DOHH2 (cell line): ENCODE measurements at regions not wholly inside any gene's neighbourhood (a gene's known extent, or its start where the extent isn't known, plus 50 kb on each side); places are given as distances from the start of the nearest gene placed in this dataset.

Experiments
- H3F3A ChIP-seq: fragments of 200-600 bp; sonication (generic), shearing (Covaris generic); 2 replicates; pipeline ENCODE4 v1.6.0; 2016; ENCODE audit warnings: antibody characterized with exemption, mild to moderate bottlenecking; ENCODE audit not compliant: control insufficient read depth, insufficient read depth
- H3K27ac ChIP-seq: fragments of 200-600 bp; sonication (generic); 2 replicates; pipeline ENCODE4 v1.5.1; 2014; ENCODE audit warnings: low read depth, mild to moderate bottlenecking, low read length, moderate library complexity
- H3K27me3 ChIP-seq: fragments of 200-600 bp; sonication (generic); 2 replicates; pipeline ENCODE4 v1.6.1; 2014; ENCODE audit warnings: mild to moderate bottlenecking, low read length, mixed read lengths; ENCODE audit not compliant: control insufficient read depth
- H3K36me3 ChIP-seq: fragments of 200-600 bp; sonication (generic); 2 replicates; pipeline ENCODE4 v1.6.1; 2014; ENCODE audit warnings: mild to moderate bottlenecking, low read length, moderate library complexity, mixed read lengths; ENCODE audit not compliant: control insufficient read depth
- H3K4me1 ChIP-seq: fragments of 200-600 bp; sonication (generic); 2 replicates; pipeline ENCODE4 v1.6.1; 2014; ENCODE audit warnings: mild to moderate bottlenecking, low read length, mixed read lengths; ENCODE audit not compliant: control insufficient read depth
- H3K4me2 ChIP-seq: fragments of 200-600 bp; sonication (generic); 2 replicates; pipeline ENCODE4 v1.6.0; 2014; ENCODE audit warnings: mild to moderate bottlenecking, low read length, moderate library complexity
- H3K4me3 ChIP-seq: fragments of 200-600 bp; sonication (generic); 2 replicates; pipeline ENCODE4 v1.5.1; 2014; ENCODE audit warnings: mild to moderate bottlenecking, low read length, mixed read lengths
- H3K79me2 ChIP-seq: fragments of 200-600 bp; sonication (generic); 2 replicates; pipeline ENCODE4 v1.6.1; 2014; ENCODE audit warnings: mild to moderate bottlenecking, low read length, mixed read lengths; ENCODE audit not compliant: control insufficient read depth
- H3K9me2 ChIP-seq: fragments of 200-600 bp; sonication (generic); replicated peaks from 2 replicates; pipeline ENCODE4 v1.6.1; 2014; ENCODE audit warnings: mild to moderate bottlenecking, low read length, mixed read lengths; ENCODE audit not compliant: control insufficient read depth
- H3K9me3 ChIP-seq: fragments of 200-600 bp; sonication (generic); 2 replicates; pipeline ENCODE4 v1.6.1; 2014; ENCODE audit warnings: antibody characterized with exemption, low read length, mixed read lengths; ENCODE audit not compliant: control insufficient read depth, insufficient read depth
- H4K20me1 ChIP-seq: fragments of 200-600 bp; sonication (generic); 2 replicates; pipeline ENCODE4 v1.6.0; 2014; ENCODE audit warnings: low read depth, mild to moderate bottlenecking, antibody characterized with exemption, low read length, moderate library complexity; ENCODE audit not compliant: control insufficient read depth, insufficient read depth
- CTCF ChIP-seq: fragments of 200-600 bp; sonication (generic); IDR thresholded peaks from one replicate; pipeline ENCODE4 v1.5.1; 2014; ENCODE audit warnings: antibody characterized with exemption, mild to moderate bottlenecking, low read depth, low read length; ENCODE audit not compliant: poor library complexity, severe bottlenecking
- EZH2phosphoT487 ChIP-seq: fragments of 200-600 bp; sonication (generic); IDR thresholded peaks from 2 replicates; pipeline ENCODE4 v1.6.1; 2017; ENCODE audit warnings: borderline replicate concordance, mild to moderate bottlenecking, antibody characterized with exemption, low read length, moderate library complexity, mixed read lengths

DNA sequence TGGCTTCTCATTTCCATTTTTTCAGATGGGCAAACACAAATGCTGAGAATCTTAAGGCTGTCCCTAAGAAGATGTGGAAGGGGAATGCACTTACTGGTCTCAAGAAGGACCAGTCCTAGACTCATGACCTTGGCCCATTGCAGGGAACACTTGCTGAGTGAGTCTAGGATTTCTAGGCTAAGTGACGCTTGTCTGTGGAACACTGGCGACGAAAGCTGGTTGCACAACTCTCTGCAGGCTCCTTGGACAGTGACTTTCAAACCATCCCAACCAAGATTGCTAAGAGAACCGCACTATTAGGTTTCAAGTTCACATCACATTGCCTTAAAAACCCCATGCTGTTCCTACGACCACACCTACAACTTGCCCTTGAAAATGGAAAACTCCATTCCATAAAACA, 174.1 kb downstream of the AXIN2 start:
- Histone ChIP-seq H3K9me3 (no peaks in the 10 kb centered on the region), H3K4me2 (no peak overlapping the region), H3K27me3 (no peaks in the 10 kb centered on the region), H3K79me2 (no peaks in the 10 kb centered on the region), H3K9me2 (no peaks in the 10 kb centered on the region), H3K4me1 (no peaks in the 10 kb centered on the region), H3K4me3 (no peak overlapping the region), H3K27ac (no peak overlapping the region), H3F3A (no peaks in the 10 kb centered on the region), H4K20me1 (no peaks in the 10 kb centered on the region), H3K36me3 (no peaks in the 10 kb centered on the region)
- TF ChIP-seq EZH2phosphoT487, result no peak
- TF ChIP-seq CTCF, result no peak

GRCh38 chr17:65385726-65386125, 175.7 kb downstream of the AXIN2 start:
- no peaks in the 10 kb centered on the region for H3K36me3 ChIP-seq
- H3K79me2 ChIP-seq, result no peaks in the 10 kb centered on the region
- no peaks in the 10 kb centered on the region for H3K9me2 ChIP-seq
- no peak overlapping the region for H3K4me2 ChIP-seq
- no peak overlapping the region for H3K4me3 ChIP-seq
- H4K20me1 ChIP-seq, result no peaks in the 10 kb centered on the region
- no peaks in the 10 kb centered on the region for H3K27me3 ChIP-seq
- H3K9me3 ChIP-seq, result no peaks in the 10 kb centered on the region
- no peaks in the 10 kb centered on the region for H3K4me1 ChIP-seq
- TF ChIP-seq CTCF (no peak), EZH2phosphoT487 (no peak)
- no peaks in the 10 kb centered on the region for H3F3A ChIP-seq
- no peak overlapping the region for H3K27ac ChIP-seq

- TF ChIP-seq CTCF, result no peak
- no peak for TF ChIP-seq EZH2phosphoT487
- no peaks in the 10 kb centered on the region for H3K79me2 ChIP-seq
- no peaks in the 10 kb centered on the region for H3K9me3 ChIP-seq
- no peaks in the 10 kb centered on the region for H3F3A ChIP-seq
- no peaks in the 10 kb centered on the region for H3K9me2 ChIP-seq
- H3K27ac ChIP-seq, result no peak overlapping the region
- H3K36me3 ChIP-seq, result no peaks in the 10 kb centered on the region
- H3K4me3 ChIP-seq, result no peak overlapping the region
- H3K4me2 ChIP-seq, result no peak overlapping the region
- H4K20me1 ChIP-seq, result no peaks in the 10 kb centered on the region
- H3K4me1 ChIP-seq, result no peaks in the 10 kb centered on the region
- H3K27me3 ChIP-seq, result no peaks in the 10 kb centered on the region
Measured at GRCh38 chr17:65385071-65385470, 176.4 kb downstream of the AXIN2 start.

DNA sequence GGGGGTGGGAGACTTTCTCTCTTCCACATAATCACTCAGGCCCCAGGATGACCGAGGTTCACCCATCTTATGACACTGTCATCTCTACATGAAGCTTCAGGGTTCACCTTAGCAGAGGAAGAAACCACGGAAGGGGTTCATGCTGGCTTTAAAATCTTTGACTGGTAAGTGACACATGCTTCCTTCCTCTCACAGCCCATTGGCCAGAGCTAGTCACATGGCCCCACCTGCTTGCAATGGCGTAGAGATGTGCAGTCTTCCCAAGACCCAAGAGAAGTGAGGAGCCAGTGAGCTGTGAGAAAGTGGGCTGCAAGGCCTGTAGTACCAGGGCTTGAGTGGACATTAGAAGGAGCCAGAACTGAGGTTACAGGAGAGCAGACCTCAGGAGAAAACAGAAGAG, 180.3 kb downstream of the AXIN2 start:
- Histone ChIP-seq H3K27ac (no peak overlapping the region), H3K4me3 (no peak overlapping the region), H3K27me3 (no peaks in the 10 kb centered on the region)

More for the DNA sequence above, 180.3 kb downstream of the AXIN2 start:
- Histone ChIP-seq H3K9me2 (no peaks in the 10 kb centered on the region), H3K4me2 (no peak overlapping the region), H3K36me3 (no peaks in the 10 kb centered on the region), H4K20me1 (no peaks in the 10 kb centered on the region), H3K79me2 (no peaks in the 10 kb centered on the region), H3K4me1 (no peaks in the 10 kb centered on the region), H3F3A (no peaks in the 10 kb centered on the region), H3K9me3 (no peaks in the 10 kb centered on the region)
- TF ChIP-seq CTCF (no peak), EZH2phosphoT487 (no peak)
